Loucy (cell line): ENCODE measurements at regions not wholly inside any gene's neighbourhood (a gene's known extent, or its start where the extent isn't known, plus 50 kb on each side); places are given as distances from the start of the nearest gene placed in this dataset.

Experiments used
- CTCF ChIP-seq: fragments of 200-600 bp; sonication (generic); conservative IDR thresholded peaks from 2 replicates; pipeline ENCODE4 v1.5.1; 2014; ENCODE audit warnings: mild to moderate bottlenecking, antibody characterized with exemption, low read length
- EZH2phosphoT487 ChIP-seq: fragments of 200-600 bp; IDR thresholded peaks from 2 replicates; pipeline ENCODE4 v1.6.1; 2018; ENCODE audit warnings: antibody characterized with exemption, mild to moderate bottlenecking, moderate library complexity, borderline replicate concordance

- TF ChIP-seq CTCF (no peak), EZH2phosphoT487 (no peak)
These were observed 124.3 kb upstream of the STX18 start for GRCh38 chr4:4666187-4666586.
